ENCODE measurements at regions not wholly inside any gene's neighbourhood (a gene's known extent, or its start where the extent isn't known, plus 50 kb on each side); places are given as distances from the start of the nearest gene placed in this dataset.

- no peak for TF ChIP-seq CTCF (IDR thresholded peaks at IDR 0.05)
- TF ChIP-seq POLR2A (IDR thresholded peaks at IDR 0.05): no peak
These were observed 595.0 kb upstream of the LRRC4C start for GRCh38 chr11:42054351-42054900.

Measured in esophagus squamous epithelium (tissue), 4 donors.